HG03025 (cell line): ENCODE measurements at regions not wholly inside any gene's neighbourhood (a gene's known extent, or its start where the extent isn't known, plus 50 kb on each side); places are given as distances from the start of the nearest gene placed in this dataset.
"Not testable (repeated sequence)": the region's sequence is repeated elsewhere in the genome, so short reads cannot be mapped to it uniquely, and the experiment has no call there.

Experiments
- ATAC-seq: cut with Tn5 transposase; IDR thresholded peaks from one replicate; pipeline ENCODE4 v1.9.1; 2021; ENCODE audit warnings: mild to moderate bottlenecking, moderate library complexity; ENCODE audit not compliant: unreplicated experiment, low FRiP score

DNA sequence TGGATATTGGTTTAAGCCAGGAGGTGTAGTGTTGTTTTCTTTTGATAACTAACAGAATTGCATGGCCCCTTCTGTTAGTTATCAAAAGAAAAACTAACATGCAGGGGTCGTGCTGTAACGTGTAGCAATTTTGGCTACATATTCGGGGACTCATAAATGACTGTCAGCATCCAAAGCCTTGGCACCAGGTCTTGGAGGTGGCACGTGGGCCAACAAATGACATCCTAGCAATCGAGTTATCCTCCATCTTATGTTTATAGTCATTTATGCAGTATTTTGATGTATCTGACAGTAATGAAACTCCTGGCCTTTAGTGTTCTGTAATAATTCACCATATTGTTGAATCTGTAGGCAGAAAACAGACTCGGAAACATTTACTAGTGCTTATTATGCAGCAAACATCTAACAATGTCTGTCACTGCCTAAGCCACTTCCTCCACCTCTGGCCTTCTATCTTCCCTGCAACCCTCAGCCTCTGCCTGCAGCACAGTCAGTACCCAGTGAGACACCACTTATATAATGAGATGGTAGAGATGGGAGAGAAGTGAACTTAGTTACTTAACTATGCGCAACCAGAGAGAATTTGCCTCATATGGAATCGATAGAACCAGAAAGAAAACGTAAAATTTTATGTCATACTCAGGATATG is 184.6 kb downstream of the AEBP2 start:
- no peak for ATAC-seq

DNA sequence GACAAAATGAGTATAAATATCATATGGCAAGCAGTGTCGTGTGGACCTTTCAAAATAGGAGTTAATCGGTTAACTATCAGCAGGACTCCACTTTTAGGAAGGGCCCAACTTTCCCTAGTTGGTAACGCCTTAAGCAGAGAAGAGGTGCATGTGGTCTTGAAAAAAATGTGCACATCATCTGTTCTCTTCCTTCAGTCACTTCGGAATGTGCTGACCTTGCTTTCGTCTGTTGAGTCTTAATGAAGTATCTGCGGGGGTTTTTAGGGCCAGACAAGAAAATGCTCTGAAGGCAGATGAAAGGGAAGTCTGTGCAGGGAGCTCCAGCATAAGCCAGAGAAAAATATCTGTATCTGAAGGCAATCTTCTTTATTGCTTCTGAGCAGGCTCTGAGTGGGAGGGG is 185.2 kb downstream of the AEBP2 start:
- ATAC-seq, result no peak

DNA sequence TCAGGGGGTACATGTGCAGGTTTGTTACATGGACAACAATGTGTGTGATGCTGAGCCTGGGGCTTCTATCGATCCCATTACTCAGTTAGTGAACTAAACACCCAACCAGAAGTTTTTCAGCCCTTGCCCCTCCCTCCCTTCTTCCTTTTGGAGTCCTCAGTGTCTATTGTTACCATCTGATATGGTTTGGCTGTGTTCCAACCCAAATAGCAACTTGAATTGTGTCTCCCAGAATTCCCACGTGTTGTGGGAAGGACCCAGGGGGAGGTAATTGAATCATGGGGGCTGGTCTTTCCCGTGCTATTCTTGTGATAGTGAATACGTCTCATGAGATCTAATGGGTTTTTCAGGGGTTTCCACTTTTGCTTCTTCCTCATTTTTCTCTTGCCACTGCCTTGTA is 186.3 kb downstream of the AEBP2 start:
- not testable (repeated sequence) for ATAC-seq

DNA sequence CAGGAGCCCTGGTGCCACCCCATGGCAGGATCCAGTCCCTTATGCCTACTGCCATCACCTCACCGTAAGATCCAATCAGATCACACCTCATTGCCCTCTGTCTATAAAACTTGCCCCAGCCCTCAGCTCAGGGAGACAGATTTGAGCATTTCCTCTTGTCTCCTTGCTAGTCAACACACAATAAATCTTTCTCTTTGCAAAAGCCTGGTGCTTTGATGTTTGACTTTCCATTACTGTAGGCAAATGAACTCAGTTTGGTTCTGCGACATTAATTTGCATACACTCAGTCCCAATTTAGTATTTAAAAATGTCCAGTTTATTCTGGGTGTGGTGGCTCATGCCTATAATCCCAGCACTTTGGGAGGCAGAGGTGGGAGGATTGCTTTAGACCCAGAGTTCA is 188.4 kb downstream of the AEBP2 start:
- no peak for ATAC-seq

DNA sequence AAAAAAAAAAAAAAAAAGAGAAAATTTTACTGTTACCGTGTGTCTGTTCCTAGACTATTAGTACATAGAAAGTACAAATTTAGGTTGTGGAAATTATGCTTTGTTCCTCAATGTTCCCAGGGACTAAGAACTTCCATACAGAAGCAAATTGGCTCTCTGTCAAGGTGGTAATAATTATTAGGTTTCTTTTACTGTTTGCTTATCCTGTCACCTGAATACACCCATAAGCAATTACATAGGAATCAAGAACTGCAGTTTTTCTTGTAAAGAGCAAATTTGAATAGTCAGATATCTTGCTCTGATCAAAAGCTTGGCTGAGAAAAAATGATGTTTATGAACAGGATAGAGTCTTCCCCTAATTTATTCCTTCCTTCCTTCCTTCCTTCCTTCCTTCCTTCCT is 191.2 kb downstream of the AEBP2 start:
- ATAC-seq, result no peak

DNA sequence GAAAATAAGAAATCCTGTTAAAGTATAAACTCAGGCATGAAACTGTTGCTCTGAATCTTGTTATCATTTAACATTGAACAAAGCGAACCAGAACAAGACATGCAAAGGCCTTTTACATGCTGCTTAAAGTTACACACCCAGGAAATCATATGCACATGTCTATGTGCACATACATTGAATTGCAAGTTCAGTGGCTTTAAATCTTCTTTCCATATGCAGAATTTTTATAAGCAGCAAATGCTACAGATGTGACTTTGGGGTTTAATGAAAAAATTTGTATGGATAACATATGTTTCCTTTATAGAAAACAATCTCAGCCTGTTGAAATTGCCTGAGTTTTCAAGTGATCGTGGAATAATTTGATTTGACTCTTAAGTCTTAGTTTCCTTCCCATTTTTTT is 193.9 kb downstream of the AEBP2 start:
- ATAC-seq, result no peak

DNA sequence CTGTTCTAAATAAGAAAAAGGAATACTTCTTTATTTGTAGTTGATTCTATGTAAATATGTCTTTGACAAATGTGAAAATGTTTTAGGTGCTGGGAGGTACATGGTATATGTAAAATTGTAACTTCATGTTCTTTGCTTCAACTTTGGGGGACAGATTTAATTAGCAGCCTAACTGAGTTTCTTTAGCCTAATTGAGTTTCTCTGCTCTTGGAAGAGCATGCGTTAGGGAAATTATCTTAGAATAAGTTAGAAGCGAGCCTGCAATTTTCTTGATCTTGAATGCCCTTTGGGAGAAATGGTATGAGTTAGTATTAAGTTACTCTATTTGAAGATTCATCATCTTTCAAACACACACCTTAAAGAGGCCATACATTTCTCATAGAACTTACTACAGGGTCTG is 194.3 kb downstream of the AEBP2 start:
- no peak for ATAC-seq

DNA sequence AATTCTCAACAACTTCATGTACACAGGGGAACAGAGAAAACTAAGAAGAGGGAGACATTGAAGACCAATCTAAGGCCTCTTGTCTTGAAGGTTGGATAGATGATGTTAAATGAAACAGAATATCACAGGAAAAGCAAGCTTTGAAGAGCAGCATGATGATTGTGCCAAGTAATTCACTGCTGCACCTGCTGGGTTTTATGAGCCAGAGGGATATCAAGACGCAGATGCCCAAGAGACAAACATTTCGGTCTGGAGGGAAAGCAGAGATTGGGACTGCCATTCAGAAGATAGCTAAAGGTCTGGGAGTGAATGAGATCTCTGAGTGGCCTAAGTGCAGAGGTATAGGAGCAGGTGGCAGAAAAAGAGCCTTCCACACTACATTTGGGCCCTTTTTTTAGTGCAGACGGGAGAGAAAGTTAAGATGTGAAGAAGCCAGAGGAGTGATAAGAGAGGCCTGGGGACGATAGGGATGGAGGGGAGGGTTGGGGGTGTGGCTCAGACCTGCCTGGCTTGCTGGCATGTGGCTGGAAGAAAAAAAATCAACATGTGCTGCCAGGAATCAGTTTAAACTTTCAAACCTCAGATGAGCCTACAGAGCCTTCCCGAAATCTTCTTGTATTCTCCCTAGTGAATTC is 200.6 kb downstream of the AEBP2 start:
- ATAC-seq, result no peak

DNA sequence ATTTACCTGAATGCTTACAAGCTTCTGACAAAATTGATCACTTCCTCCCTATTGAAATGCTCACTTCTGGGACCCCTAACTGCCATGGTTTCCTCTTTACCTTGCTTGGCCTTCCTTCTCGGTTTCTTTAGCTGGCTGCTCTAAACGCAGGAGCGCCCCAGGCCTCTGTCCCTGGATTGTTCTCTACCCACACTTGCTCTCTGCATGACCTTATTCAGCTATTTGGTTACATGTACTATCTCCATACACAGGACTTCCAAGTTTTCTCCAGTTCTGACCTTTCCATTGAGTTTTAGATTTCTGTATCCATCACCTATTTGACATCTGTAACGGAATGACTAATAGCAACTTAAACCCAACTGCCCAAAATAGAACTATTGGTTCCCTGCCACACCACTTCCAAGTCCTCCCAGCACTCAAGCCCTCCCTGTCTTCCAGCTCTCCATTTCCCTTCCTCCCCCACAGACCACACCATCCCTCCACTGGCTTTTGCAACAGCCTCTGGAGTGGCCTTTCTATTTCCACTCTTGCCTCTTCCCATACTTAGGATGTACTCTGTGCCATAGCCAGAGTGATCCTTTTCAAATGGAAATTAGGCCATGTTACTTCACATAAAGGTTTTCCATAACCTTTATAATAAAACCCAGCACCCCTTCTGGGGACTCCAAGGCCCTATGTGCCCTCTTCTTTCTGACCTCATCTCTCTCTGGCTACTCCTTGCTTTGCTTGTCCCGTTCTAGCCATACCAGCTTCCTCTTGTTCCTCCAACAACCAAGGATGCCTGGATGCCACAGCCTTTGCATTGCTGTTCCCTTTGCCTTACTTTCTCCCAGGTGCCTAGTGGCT is 202.2 kb downstream of the AEBP2 start:
- no peak for ATAC-seq

DNA sequence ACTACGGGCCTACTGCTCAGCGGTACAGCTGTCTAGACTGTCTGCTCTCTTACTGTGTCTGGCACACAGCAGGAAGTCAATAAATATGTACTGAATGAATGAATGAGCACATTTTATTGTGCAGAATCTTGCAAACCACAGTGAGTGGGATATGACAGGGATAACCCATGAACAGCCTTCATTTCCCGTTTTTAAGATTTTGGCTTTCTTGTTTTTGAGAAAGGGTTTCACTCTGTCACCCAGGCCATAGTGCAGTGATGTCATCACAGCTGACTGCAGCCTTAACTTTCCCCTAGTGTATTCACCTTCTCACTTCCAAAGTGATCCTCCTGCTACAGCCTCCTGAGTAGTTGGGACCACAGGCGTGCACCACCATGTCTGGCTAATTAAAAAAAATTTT is 203.1 kb downstream of the AEBP2 start:
- no peak for ATAC-seq

DNA sequence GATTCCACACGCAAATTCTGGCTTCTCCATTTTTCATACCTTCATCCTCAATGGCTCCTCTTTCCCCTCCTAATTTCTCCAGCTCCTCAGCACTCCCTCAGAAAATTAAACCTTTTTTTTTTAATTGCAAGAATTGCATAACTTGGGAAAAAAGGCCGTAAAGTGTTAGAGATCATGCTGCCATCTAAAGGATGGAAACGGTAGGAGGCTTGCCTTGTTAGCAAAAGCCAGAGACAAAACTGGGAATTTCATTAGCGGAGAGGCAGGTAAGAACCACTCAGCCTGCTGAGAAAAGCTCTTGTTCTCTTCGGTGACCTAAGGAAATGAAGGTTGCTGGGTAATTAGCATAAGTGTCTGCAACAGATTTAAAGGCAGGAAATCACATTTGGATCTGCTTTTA is 204.3 kb downstream of the AEBP2 start:
- ATAC-seq, result no peak

DNA sequence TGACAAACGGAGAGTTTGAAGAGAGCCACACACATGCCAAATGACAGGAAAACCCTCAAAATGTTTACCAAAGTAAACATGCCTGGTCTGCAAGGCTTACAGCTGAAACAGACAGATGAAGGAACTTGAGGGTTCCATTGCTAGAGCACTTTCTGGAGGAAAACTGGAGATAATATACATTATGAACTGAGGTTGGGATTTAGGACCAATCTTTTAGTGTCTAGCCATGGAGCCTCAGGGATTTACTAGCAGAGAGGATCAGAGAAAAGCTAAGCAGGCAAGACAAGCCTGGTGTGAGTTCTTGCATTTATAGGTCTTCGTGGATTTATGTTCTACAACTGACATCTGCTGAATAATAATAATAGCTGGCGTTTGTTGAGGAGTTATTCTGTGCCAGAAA is 205.3 kb downstream of the AEBP2 start:
- no peak for ATAC-seq

DNA sequence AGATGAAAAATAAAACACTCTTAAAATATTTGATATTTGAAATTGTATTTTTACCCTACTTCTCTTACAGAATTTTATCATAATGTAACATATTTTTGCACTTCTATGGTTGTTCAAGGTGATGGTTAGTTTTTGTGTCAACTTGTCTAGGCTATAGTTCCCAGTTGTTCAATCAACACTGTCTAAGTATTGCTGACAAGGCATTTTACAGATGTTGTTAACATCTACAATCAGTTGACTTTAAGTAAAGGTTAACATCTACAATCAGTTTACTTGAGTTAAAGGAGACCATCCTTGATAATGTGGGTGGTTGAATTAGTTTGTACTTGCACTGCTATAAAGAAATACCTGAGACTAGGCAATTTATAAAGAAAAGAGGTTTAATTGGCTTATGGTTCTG is 206.5 kb downstream of the AEBP2 start:
- ATAC-seq, result no peak

DNA sequence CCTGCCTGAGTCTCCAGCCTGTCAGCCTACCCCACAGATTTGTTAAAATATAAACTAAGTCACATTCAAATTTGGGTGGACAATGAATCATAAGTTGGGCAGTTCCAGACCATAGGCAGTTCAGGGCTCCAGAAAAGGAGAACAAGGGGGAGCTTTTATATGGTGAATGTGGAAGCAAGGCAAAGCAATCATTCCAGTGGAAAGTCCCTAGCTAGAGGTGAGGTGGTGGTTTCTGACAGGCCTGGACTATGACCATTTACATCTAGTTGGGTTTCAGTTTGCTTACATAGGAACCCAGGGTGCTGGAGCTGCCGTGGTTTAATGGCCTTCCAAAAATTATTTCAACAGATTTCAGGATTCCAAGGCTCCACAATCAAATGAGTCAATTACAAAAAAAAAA is 207.3 kb downstream of the AEBP2 start:
- no peak for ATAC-seq

DNA sequence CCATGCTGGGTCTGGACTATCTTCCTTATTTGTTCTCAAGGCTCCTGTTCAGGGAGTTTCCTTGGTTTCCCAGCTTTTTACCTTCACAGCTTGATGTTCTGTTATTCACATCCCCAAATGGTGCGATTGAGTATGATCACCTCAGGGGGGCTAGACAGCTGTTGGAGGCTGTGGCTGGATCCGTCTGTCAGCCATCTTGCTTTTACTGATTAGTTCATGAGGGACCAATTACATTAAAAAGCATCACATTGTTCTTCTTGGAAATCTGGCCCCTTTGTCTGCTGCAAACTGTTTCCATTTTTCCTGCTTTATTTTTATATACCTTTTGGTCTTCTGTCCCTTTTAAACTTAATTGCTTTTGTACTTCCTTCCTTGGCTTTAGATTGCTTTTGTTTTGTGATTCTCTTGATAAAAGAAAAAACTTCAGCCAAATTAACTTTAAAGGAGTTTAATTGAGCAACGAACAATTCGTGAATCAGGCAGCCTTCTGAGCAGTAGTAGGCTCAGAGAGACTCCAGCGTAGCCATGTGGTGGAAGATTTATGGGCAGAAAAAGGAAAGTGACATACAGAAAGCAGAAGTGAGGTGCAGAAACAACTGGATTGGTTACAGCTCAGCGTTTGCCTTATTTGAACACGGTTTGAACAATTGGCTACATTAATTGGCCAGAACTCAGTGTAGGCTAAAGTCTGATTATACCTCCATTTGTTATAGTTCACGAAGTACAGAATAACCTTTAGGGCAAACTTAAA is 208.7 kb downstream of the AEBP2 start:
- no peak for ATAC-seq

DNA sequence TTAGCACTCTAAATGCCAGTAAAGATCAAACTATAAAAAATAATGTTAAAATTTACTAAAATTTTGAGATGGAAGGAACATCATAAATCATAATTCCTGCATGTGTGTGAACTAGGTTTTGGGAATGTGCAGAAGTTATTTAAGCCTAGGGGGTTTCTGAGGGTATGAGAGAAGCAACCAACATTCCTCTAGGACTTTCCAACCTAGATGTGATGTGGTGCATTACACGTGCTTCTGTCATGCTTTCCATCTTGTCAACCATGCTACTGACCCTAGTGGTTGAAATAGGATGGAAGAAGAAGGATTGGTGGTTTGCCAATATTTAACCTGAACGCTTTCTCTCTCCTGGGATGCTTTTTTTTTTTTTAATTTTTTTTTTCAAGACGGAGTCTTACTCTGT is 209.3 kb downstream of the AEBP2 start:
- ATAC-seq, result no peak

DNA sequence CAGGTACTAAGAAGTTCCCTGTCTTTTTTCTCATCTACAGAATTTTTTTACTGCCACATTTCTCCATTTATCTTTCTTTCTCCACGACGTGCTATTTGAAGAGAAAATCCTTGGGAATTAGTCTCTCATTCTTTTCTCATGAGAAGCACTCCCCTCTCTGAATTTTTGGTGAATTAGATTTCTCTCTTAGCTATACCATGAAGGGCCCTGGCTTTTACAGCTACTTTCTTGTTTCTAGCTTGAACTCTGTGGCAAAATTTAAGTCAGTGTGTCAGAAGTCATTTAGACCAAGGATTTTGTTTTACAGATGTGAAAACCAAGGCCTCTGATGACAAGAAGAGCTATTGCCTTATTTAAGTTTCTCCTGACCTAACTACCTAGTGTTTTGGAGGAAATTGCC is 213.1 kb downstream of the AEBP2 start:
- ATAC-seq, result no peak

DNA sequence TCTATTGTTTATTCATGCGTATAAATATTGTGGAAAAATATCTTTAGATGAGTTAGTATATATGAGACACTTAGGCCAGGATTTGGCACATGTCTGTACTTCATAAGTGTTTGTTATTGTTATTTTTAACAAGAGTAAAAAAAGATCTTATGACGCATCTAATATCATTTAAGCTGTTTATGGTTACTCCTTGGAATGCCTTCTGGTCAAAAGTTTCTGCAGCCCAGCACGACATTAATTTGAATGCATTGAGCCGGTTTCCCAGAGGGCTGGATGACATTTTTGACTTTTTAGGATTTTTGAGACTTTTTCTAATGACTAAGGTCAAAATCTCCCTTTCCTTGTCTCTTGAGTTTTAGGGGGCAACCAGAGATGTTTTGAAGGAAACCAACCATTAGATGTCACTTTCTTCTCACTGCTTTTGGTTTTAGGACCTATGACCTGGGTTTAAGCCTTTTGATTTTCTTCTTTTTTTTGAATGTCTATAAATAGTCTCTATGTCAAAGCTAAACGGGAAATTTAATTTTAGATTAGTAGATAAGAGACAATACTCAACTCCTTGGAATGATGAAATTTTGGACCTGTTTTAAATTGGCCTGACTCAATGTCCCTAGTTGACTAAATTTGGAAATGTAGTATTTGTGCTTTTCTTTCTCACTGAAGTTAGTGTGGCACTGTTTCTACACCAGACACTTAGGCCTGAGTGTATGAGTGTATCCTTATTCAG is 215.5 kb downstream of the AEBP2 start:
- ATAC-seq, result no peak

DNA sequence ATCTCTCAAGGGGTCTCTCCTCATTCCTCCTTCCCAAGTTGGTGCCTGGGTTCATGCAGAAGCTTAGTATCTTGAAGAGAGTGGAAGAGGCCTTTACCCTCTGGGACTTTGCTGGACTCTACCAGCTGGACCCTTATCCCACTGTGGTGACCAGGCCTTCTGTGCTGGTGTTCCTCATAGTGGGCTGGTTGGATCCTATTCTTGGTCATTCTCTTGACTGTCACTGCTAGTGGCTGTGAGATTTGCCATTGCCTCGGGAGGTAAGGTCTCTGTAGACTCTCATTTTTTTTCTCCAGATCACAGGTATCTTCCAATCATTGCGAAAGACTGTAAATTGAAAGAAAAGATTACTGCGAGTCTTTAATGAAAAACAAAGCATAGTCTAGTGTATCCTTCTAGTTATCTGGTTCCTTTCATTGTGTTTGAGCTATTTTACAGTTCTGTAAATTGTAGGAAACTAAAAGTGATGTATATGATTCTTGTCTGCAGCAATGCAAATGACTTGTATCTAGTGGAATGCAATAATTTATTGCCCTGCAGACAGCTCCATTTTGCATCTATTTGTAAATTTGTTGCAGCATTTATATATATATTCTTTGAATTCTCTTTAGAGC is 217.9 kb downstream of the AEBP2 start:
- ATAC-seq, result no peak

DNA sequence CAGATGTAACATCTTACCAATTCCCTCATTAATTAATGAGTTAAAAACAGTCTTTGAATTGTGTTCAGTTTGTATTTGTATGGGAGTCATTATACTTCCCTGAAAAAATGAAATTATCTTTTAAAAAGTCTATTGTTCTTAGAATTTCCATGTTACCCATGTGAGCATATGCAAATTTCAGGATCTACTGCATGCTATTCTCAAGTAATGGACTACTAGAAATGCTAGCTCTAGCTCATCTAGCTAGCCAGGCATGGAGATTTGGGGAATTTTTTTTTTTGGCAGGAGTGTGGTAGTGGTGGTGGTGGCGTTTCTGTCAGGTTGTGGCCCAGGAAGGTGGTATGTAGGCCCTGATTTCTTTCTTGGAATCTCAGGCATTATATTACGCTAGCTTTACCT is 218.4 kb downstream of the AEBP2 start:
- ATAC-seq, result no peak
